Stimulated activated CD8-positive, alpha-beta memory T cell treated with anti-CD3 and anti-CD28 coated beads, Interleukin-7, amount 100 ng/mL, for 1 hour (primary cell): ENCODE measurements at regions not wholly inside any gene's neighbourhood (a gene's known extent, or its start where the extent isn't known, plus 50 kb on each side); places are given as distances from the start of the nearest gene placed in this dataset.
"Not testable (repeated sequence)": the region's sequence is repeated elsewhere in the genome, so short reads cannot be mapped to it uniquely, and the experiment has no call there.

ENCODE experiments used
- DNase-seq, 2 donors: peaks; one replicate each; pipeline ENCODE4 v3.0.0-alpha.2; 2020; ENCODE audit warnings: low read depth in 2 of 2

DNA sequence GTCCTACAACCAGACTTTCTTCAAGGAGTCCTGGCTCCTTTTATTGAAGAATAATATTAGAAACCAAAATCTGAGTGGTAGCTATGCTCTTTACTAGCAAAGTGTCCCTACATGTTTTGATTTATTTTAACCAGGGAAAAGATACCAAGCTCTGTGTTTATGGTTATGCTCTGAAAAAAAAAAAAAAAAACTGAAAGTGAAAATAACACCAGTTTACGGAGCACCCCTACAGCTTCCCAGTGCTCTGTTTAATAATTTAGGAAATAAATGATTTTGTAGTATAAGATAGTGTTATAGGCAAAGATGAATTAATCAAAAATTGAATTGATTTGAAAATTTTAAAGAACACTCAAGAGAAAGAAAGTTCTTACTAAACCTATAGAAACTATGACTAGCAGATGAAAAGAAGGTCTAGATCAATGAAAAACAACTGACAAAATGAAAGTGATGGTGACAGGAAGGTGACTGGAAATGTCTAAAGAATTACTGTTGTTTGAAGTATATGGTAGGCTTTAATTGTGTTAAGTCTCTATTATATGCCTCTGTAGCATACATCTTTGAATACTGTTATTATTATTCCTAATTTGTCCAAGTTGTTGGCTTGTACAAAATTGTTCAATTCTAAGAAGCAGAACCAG, 1698.4 kb upstream of the PCDH10 start:
- no peak for DNase-seq

GRCh38 chr4:131459430-131460101, 1689.5 kb upstream of the PCDH10 start:
- no peak for DNase-seq

DNA sequence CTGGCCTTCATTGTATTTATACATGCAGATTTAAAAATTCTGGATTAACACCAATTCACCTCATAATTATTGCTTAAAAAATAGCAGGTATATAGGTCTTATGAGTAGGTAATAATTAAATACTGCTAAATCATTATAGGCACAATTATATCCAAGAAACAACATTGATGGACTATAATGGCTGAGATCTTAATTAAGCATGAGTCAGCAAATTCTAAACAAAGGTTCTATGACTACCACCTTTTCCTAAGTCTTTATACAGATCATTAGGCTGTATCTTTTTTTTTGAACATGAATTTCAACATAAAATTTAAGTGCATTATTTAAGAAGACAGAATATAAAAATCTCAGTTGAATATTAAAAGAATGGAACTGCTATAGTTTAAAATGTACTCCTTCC, 1678.7 kb upstream of the PCDH10 start:
- no peak for DNase-seq

- no peak for DNase-seq
These were observed 1660.3 kb upstream of the PCDH10 start for GRCh38 chr4:131488772-131489171.

DNA sequence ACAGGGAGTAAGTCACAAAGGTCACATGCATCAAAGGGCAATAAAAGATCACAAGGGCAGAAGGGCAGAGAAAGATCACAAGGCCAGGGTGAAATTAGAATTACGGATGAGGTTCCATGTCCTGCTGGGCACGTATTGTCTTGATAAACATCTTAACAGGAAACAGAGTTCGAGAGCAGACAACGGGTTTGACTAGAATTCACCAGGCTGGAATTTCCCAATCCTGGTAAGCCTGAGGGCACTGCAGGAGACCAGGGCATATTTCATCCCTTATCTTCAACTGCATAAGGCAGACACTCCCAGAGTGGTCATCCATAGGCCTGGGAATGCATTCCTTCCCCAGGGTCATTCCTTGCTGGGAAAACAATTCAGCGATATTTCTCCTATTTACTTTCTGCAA, 1652.9 kb upstream of the PCDH10 start:
- not testable (repeated sequence) for DNase-seq

- DNase-seq, result no peak
These were observed 1649.8 kb upstream of the PCDH10 start for GRCh38 chr4:131499141-131499873.

DNA sequence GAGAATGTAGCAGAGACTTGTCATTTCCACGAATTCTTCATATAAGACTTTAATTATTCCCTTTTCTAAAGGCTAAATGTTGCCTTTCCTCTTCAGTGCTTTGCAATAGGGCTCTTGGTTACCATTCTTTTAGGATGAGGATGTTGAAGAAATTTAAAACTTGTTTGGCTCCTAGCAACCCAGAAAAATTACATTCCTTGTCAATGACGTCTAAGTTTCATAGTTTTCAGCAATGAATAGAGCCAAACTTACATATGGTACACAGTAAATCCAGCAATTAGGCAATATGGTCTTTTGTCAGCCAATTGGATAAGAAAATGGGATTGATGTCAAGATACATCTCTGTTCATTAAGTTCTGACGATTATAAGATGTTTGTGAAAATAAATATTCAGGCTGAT, 1639.6 kb upstream of the PCDH10 start:
- no peak for DNase-seq

DNA sequence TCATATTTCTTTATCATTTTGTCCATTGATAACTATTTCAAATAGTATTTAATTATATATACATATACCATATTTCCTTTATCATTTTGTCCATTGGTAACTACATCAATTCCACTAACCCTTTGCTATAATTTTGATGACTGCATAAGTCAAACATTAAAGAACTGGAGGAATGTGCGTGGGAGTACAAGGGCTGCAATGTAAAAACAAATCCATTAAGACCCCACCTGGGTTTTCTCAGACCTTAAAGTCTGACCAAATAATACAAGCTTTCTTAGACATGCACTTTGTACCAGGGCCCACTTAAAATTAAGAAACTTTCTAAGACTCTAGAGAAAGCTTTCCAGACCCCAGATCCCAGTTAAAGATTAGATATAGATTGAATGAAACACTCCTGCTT, 1622.4 kb upstream of the PCDH10 start:
- no peak for DNase-seq

DNA sequence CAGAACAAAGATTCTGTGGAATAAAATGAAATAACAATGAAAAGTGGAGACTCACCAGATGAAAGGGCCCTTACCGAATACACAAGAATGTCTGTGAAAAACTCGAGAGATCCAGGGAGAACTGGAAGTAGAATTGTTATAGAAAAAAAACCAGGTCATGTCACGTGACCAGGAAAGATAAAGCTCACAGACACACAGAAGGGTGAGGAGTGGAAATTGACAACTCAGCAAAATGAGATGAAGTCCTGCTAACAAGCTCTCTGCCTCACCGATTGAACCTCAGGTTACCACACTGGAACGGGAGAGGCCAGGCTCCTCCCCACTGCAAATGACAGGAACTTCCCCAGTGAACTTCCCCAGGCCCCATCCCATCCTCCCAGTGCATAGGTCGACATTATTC, 1618.0 kb upstream of the PCDH10 start:
- no peak for DNase-seq

GRCh38 chr4:131534944-131535645, 1614.0 kb upstream of the PCDH10 start:
- DNase-seq, result no peak

GRCh38 chr4:131540256-131540655, 1608.8 kb upstream of the PCDH10 start:
- no peak for DNase-seq

GRCh38 chr4:131547506-131547981, 1601.5 kb upstream of the PCDH10 start:
- DNase-seq, result no peak

- DNase-seq, result no peak
These were observed 1597.8 kb upstream of the PCDH10 start for GRCh38 chr4:131551306-131551705.

DNA sequence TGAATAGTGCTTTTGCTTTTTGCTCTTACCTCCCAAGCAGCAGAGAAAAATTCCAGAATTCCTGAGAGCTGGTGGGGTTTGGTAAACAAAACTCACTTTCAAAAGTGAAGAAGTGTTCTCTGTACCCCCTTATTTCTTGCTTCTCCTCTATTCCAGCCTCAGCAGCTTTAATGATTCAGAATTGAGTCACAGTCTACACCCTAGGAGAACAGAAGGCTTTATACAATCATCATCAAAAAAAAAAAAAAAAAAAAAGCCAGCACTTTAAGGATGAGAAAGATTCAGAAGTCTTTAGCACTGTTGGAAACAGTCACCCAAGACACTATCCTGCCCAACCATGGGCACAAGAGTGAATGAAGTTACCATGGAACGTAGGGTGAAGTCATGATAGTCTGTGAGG, 1583.1 kb upstream of the PCDH10 start:
- DNase-seq, result no peak

DNA sequence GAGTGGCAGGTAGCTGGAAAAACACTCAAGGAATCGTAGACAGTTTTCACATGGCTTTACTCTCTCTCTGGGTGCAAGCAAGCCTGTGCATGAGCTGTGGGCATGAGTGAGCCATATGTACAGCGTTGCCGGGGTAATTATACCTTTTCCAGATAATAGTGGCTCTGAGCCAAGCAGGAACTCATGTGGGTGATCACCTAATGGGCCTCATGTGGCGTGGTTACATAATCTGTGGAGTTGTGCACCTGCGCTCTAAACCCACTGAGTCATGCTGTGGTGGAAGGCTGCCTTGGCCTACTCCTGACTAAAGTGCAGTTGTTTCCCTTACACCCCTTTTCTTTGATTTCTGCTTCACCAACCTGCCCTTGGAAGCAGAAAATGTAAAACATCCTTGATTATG, 1564.5 kb upstream of the PCDH10 start:
- no peak for DNase-seq

DNA sequence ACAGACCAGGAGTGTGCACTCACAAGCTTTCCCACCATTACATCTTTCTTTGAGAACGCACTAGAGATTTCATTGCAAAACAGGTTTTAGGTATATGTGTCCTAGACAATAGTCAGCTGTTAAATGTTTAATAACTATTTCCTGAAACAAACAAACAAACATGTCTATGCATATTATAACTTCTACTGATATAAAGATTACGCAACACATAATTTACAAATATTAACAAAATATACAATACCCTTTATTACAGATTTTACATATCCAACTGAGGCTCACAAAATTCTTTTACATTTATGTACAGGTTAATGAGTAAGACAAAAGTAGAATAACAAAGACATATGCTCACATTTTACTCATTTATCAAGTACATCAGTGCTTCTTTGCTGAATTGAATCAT, 1554.0 kb upstream of the PCDH10 start:
- no peak for DNase-seq

GRCh38 chr4:131603705-131604104, 1545.4 kb upstream of the PCDH10 start:
- DNase-seq, result no peak

GRCh38 chr4:131609039-131609438, 1540.1 kb upstream of the PCDH10 start:
- DNase-seq, result no peak

DNA sequence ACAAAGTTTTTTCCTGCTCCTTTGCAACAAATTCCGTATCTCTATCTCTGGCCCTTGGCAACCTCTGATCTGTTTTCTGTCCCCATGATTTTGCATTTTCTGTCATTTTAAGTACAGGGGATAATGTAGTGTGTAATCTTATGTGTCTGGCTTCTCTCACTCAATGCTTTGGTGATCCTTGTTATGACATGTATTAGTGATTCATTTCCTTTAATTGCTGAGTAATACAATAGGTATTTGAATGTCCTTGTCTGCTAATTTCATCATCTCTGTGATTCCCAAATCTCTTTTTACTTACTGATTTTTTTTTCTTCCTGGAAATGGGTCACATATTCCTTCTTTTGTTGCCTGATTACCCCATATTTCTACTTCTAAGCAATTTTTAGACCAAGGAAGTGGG, 1538.6 kb upstream of the PCDH10 start:
- not testable (repeated sequence) for DNase-seq

DNA sequence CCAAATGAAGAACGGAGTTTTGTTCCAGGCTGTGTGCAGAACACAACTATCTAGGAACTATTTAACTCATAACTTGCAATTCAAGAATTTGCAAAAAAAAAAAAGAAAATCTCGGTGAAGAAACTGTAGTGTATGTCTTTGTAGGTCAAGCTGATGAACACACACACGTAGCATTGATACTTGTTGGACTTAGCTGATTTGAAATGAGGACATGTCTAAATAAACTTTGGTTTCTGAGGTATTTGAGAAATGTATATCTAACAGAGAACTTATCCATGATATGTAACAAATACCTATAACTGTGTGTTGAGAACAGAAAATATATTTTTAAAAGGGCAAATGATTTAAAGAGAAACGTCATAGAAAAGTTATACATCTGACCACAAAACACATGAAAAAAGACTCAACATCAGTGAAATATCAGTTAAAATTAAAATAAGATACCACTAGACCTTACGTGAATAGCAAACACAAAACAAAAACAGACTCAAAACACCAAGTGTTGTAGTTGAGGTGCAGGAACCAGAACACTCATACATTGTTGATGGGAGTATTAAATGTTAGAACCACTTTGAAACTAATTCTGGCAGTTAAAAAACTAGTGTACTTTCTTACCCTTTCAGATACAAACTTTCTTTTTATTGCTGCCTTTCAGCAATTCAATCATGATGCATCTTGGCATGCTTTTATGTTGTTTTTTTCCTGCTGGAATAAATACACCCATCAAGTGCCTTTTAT, 1535.8 kb upstream of the PCDH10 start:
- no peak for DNase-seq

DNA sequence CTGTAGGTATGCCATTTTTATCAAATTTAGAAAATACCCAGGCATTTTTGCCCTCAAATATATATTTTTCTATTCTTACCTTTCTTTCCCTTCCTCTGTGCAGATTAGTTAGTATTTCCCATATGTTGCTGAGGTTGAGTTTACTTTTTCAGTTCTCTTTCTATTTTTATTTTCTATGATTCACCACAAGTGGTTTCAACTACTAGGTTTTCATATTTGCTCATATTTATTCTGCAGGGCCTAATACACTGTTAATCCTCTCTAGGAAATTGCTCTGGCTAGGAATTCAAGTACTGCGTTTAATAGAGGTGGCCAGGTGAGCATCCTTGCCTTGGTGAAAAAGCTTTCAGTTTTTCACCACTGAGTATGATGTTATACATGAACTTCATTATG, 1535.3 kb upstream of the PCDH10 start:
- no peak for DNase-seq

DNA sequence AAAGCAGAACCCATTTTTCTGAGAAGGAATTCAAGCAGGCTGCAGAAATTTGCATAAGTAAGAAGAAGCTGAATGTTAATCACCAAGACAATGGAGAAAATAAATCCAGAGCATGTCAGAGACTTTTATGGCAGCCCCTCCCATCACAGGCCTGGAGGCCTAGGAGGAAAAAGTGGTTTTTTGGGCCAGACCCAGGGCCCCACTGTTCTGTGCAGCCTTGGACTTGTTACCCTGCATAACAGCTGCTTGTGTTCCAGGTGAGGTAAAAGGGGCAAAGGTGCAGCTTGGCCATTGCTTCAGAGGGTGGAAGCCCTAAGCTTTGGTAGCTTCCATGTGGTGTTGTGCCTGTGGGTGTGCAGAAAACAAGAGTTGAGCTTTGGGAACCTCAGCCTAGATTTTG, 1516.2 kb upstream of the PCDH10 start:
- no peak for DNase-seq
